ENCODE measurements at regions not wholly inside any gene's neighbourhood (a gene's known extent, or its start where the extent isn't known, plus 50 kb on each side); places are given as distances from the start of the nearest gene placed in this dataset.

DNA sequence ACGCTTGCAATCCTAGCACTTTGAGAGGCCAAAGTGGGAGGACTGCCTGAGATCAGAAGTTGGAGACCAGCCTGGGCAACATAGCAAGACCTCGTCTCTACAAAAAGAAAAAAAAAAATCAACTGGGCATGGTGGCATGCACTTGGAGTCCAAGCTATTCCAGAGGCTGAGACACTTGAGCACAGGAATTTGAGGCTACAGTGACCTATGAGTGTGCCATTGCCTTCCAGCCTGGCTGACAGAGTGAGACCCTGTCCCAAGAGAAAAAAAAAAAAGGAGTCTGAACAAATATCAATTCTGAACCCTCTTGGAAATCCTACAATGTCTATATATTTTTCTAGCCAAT, 126.8 kb upstream of the NRP1 start:
- Histone ChIP-seq H4K20me1 (ENCODE audit: insufficient read depth, low read length) (no peaks in the 10 kb centered on the region), H3K4me3 (replicated peaks in 1 of 3; ENCODE audit: low read depth in 2 of 3, low read length in 3 of 3) (no peak overlapping the region), H3K9ac (ENCODE audit: insufficient read depth, low read length, poor library complexity, severe bottlenecking) (no peak overlapping the region), H3K27me3 (ENCODE audit: control insufficient read depth in 2 of 2, insufficient read depth in 2 of 2, low read length in 2 of 2) (peaks cover 0 to 3% of the 10 kb centered on the region in 2 donors), H3K9me3 (replicated peaks in 1 of 2; ENCODE audit: control insufficient read depth in 1 of 2, insufficient read depth in 1 of 2, low read length in 2 of 2) (no peaks in the 10 kb centered on the region), H3K4me2 (replicated peaks; ENCODE audit: extremely low read depth, low read length, poor library complexity, severe bottlenecking) (no peak overlapping the region), H2AFZ (ENCODE audit: insufficient read depth, low read depth, low read length, poor library complexity, severe bottlenecking) (no peak overlapping the region), H3K79me2 (ENCODE audit: insufficient read depth, low read length) (no peaks in the 10 kb centered on the region), H3K36me3 (replicated peaks in 1 of 2; ENCODE audit: control insufficient read depth in 1 of 2, insufficient read depth in 2 of 2, low read length in 2 of 2) (no peaks in the 10 kb centered on the region), H3K4me1 (ENCODE audit: control insufficient read depth in 1 of 2, insufficient read depth in 2 of 2, low read length in 2 of 2) (peaks cover 0 to 2% of the 10 kb centered on the region in 2 donors), H3K27ac (ENCODE audit: low read depth in 1 of 2, low read length in 2 of 2) (no peak overlapping the region)
- H3K27me3 Mint-ChIP-seq (ENCODE audit: low read depth in 3 of 3), result peaks cover 0 to 4% (median 3%) of the 10 kb centered on the region in 3 donors
- no peak overlapping the region for H3K4me3 Mint-ChIP-seq
- peaks cover 0 to 2% (median 0%) of the 10 kb centered on the region in 7 donors for H3K9me3 Mint-ChIP-seq
- TF ChIP-seq, protein P1, sequence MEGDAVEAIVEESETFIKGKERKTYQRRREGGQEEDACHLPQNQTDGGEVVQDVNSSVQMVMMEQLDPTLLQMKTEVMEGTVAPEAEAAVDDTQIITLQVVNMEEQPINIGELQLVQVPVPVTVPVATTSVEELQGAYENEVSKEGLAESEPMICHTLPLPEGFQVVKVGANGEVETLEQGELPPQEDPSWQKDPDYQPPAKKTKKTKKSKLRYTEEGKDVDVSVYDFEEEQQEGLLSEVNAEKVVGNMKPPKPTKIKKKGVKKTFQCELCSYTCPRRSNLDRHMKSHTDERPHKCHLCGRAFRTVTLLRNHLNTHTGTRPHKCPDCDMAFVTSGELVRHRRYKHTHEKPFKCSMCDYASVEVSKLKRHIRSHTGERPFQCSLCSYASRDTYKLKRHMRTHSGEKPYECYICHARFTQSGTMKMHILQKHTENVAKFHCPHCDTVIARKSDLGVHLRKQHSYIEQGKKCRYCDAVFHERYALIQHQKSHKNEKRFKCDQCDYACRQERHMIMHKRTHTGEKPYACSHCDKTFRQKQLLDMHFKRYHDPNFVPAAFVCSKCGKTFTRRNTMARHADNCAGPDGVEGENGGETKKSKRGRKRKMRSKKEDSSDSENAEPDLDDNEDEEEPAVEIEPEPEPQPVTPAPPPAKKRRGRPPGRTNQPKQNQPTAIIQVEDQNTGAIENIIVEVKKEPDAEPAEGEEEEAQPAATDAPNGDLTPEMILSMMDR (IDR thresholded peaks at IDR 0.05), result no peak
- no peaks in the 10 kb centered on the region for H3K36me3 Mint-ChIP-seq
- 100% methylated on average over 2 of the region's 2 CpGs for WGBS (ENCODE audit: insufficient coverage)
- DNase-seq, result no peak
- intact Hi-C loops (cut with micrococcal nuclease), result no loop called here
- no peak overlapping the region for H3K27ac Mint-ChIP-seq
- no peaks in the 10 kb centered on the region for H3K4me1 Mint-ChIP-seq

DNA sequence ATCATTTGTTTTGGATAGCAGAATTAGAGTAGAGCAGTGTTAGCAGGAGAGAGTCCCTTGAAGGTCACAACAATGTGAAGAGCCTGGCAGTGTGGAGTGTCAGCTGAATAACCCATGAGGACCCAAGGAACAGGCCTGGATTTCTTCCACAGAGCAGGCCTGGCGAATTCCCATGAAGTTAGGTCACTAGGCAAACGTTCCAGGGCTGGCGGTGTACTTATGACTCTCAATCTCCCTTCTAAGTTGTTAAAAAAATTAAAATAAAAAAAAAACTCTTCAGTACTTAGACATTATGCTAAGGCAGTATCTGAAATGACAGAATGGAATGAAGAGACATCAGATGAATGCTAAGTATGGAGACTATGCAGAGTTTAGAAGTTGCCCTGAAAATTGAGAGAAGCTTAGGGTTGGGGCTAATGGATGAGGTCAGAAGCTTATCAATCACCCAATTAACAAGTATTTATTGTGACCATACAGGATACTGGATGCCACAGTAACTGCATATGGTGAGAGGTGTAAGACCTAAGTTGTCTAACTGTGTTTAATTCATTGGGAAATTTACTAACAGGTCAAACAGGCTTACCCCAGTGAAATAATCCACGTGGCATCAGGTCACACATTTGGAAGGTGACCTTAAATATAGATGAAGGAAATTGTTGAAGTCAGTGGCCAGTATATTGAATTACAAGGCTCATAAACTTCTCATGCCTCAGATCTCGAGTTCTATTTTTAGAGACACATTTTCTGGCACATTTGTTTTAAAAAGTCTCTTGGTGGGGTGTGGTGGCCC, 126.2 kb upstream of the NRP1 start:
- Histone ChIP-seq H3K9me3 (replicated peaks in 1 of 2; ENCODE audit: control insufficient read depth in 1 of 2, insufficient read depth in 1 of 2, low read length in 2 of 2) (no peaks in the 10 kb centered on the region), H4K20me1 (ENCODE audit: insufficient read depth, low read length) (no peaks in the 10 kb centered on the region), H3K27me3 (ENCODE audit: control insufficient read depth in 2 of 2, insufficient read depth in 2 of 2, low read length in 2 of 2) (peaks cover 0 to under 1% of the 10 kb centered on the region in 2 donors), H3K4me2 (replicated peaks; ENCODE audit: extremely low read depth, low read length, poor library complexity, severe bottlenecking) (no peak overlapping the region), H2AFZ (ENCODE audit: insufficient read depth, low read depth, low read length, poor library complexity, severe bottlenecking) (no peak overlapping the region), H3K36me3 (replicated peaks in 1 of 2; ENCODE audit: control insufficient read depth in 1 of 2, insufficient read depth in 2 of 2, low read length in 2 of 2) (no peaks in the 10 kb centered on the region), H3K4me1 (ENCODE audit: control insufficient read depth in 1 of 2, insufficient read depth in 2 of 2, low read length in 2 of 2) (peaks cover 0 to 7% of the 10 kb centered on the region in 2 donors), H3K4me3 (replicated peaks in 1 of 3; ENCODE audit: low read depth in 2 of 3, low read length in 3 of 3) (no peak overlapping the region), H3K27ac (ENCODE audit: low read depth in 1 of 2, low read length in 2 of 2) (no peak overlapping the region), H3K9ac (ENCODE audit: insufficient read depth, low read length, poor library complexity, severe bottlenecking) (no peak overlapping the region), H3K79me2 (ENCODE audit: insufficient read depth, low read length) (no peaks in the 10 kb centered on the region)
- TF ChIP-seq, protein P1 (IDR thresholded peaks at IDR 0.05), result no peak
- no peaks in the 10 kb centered on the region for H3K36me3 Mint-ChIP-seq
- intact Hi-C loops (cut with micrococcal nuclease), result no loop called here
- no peak for DNase-seq
- peaks cover 0 to 4% (median 3%) of the 10 kb centered on the region in 3 donors for H3K27me3 Mint-ChIP-seq (ENCODE audit: low read depth in 3 of 3)
- H3K4me3 Mint-ChIP-seq, result no peak overlapping the region
- H3K4me1 Mint-ChIP-seq, result no peaks in the 10 kb centered on the region
- 80% methylated on average over 1 of the region's 5 CpGs for WGBS (ENCODE audit: insufficient coverage)
- H3K9me3 Mint-ChIP-seq, result peaks cover 0 to 2% (median 0%) of the 10 kb centered on the region in 7 donors
- no peak overlapping the region for H3K27ac Mint-ChIP-seq

Data from CD14-positive monocyte (primary cell).